Keratinocyte (primary cell): ENCODE measurements at regions not wholly inside any gene's neighbourhood (a gene's known extent, or its start where the extent isn't known, plus 50 kb on each side); places are given as distances from the start of the nearest gene placed in this dataset.

Experiments used
- EZH2 ChIP-seq: IDR thresholded peaks from one replicate; pipeline ENCODE4 v1.6.1; 2012; ENCODE audit warnings: inconsistent platforms, mild to moderate bottlenecking, low read length, moderate library complexity
- TF ChIP-seq, protein P1 (sequence below), 3 experiments: IDR thresholded peaks in 1 of 3; conservative IDR thresholded peaks in 1 of 3; optimal IDR thresholded peaks in 1 of 3; 2 replicates in 2 of 3; 3 replicates in 1 of 3; pipeline versions ENCODE3 to v1.5.1; 2011; ENCODE audit warnings: low read length in 3 of 3, mild to moderate bottlenecking in 3 of 3, moderate library complexity in 2 of 3, control low read depth in 1 of 3, inconsistent platforms in 1 of 3; ENCODE audit not compliant: insufficient read depth in 2 of 3; ENCODE audit errors: extremely low read depth in 1 of 3

DNA sequence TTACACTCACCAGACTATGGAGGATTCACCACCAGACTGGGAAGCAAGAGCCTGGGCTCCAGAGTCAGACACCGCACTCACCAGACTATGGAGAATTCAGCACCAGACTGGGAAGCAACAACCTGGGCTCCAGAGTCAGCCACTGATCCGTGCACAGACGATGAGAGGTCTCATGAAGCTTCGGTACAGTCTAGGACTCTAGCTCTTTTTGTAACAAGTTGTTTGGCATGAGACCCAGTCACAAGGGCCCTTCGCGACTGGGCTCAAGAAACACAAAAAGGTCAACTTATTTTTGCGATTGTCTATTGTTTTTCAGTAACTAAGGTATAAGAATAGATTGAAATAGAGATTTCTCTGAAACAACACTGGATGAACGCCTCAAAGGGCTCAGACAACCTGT lies 192.7 kb upstream of the ADAMTSL1 start:
- TF ChIP-seq, protein P1, sequence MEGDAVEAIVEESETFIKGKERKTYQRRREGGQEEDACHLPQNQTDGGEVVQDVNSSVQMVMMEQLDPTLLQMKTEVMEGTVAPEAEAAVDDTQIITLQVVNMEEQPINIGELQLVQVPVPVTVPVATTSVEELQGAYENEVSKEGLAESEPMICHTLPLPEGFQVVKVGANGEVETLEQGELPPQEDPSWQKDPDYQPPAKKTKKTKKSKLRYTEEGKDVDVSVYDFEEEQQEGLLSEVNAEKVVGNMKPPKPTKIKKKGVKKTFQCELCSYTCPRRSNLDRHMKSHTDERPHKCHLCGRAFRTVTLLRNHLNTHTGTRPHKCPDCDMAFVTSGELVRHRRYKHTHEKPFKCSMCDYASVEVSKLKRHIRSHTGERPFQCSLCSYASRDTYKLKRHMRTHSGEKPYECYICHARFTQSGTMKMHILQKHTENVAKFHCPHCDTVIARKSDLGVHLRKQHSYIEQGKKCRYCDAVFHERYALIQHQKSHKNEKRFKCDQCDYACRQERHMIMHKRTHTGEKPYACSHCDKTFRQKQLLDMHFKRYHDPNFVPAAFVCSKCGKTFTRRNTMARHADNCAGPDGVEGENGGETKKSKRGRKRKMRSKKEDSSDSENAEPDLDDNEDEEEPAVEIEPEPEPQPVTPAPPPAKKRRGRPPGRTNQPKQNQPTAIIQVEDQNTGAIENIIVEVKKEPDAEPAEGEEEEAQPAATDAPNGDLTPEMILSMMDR (optimal IDR thresholded peaks at IDR 0.05 in 1 of 3, IDR thresholded peaks at IDR 0.05 in 1 of 3, conservative IDR thresholded peaks at IDR 0.05 in 1 of 3; ENCODE audit: extremely low read depth in 1 of 3, insufficient read depth in 2 of 3, low read length in 3 of 3), result no peak
- no peak for TF ChIP-seq EZH2
